ENCODE measurements at regions not wholly inside any gene's neighbourhood (a gene's known extent, or its start where the extent isn't known, plus 50 kb on each side); places are given as distances from the start of the nearest gene placed in this dataset.

DNA sequence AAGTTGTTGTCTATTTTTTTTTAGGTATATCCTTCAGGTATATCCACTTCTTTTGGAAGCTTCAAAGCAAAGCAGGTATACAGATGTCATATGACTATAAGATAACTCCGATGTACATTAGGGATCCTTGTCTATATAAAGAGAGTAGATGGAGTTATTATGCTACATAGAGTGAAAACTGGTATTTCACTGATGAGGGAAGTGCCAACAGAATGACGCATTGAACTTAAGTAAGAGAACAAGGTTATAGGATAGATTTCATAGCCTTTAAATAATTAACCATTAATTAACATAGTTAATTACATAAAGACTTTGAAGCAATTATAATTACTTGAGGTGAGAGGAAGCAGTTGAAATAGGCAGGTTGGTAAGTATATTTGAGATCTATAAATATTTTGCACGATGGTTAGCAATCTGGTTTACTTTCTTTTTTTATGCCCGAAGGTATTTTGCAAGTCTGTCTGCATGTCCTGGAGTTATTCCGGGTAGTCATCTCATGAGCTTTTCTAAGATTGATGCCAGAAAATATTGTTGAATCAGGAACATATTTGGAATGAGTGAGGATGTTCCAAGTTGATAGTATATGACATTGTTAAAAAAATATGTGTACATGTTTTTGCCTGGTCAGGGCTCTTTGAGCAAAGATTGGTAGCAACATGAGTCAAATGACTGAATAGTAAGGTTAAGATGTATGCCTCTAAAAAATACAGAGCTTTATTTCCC, 299.5 kb upstream of the KCNMB2 start:
- ChIA-PET POLR2A (no interaction called here), CTCF (no interaction called here)
- no TSS peak for BruUV-seq (replicated peaks)
- Histone ChIP-seq H3K36me3 (ENCODE audit: control insufficient read depth, insufficient read depth, low read length) (no peaks in the 10 kb centered on the region), H3K27me3 (replicated peaks; ENCODE audit: control insufficient read depth, insufficient read depth, low read length) (no peaks in the 10 kb centered on the region), H3K4me3 (ENCODE audit: low read depth, low read length) (no peak overlapping the region), H3K9me3 (no peaks in the 10 kb centered on the region), H3K4me1 (no peaks in the 10 kb centered on the region)
- no peak for TF ChIP-seq CTCF (IDR thresholded peaks at IDR 0.05; ENCODE audit: insufficient read depth in 1 of 2, low read depth in 1 of 2, low read length in 1 of 2, severe bottlenecking in 1 of 2, unreplicated experiment in 1 of 2)
- Mint-ChIP-seq H3K27ac (ENCODE audit: unreplicated experiment) (no peak overlapping the region), H3K4me3 (ENCODE audit: unreplicated experiment) (no peak overlapping the region), H3K36me3 (ENCODE audit: insufficient read depth, unreplicated experiment) (no peaks in the 10 kb centered on the region), H3K27me3 (ENCODE audit: insufficient read depth, unreplicated experiment) (no peaks in the 10 kb centered on the region), H3K4me1 (ENCODE audit: low read depth, unreplicated experiment) (no peaks in the 10 kb centered on the region), H3K9me3 (ENCODE audit: unreplicated experiment) (no peaks in the 10 kb centered on the region)
- DNase-seq = no peak
- intact Hi-C loops (cut with micrococcal nuclease; ENCODE audit: unreplicated experiment) = no loop called here

- Mint-ChIP-seq H3K27me3 (ENCODE audit: insufficient read depth, unreplicated experiment) (no peaks in the 10 kb centered on the region), H3K4me1 (ENCODE audit: low read depth, unreplicated experiment) (no peaks in the 10 kb centered on the region), H3K9me3 (ENCODE audit: unreplicated experiment) (no peaks in the 10 kb centered on the region), H3K27ac (ENCODE audit: unreplicated experiment) (no peak overlapping the region), H3K4me3 (ENCODE audit: unreplicated experiment) (no peak overlapping the region), H3K36me3 (ENCODE audit: insufficient read depth, unreplicated experiment) (no peaks in the 10 kb centered on the region)
- CTCF ChIA-PET = no interaction called here
- Histone ChIP-seq H3K36me3 (ENCODE audit: control insufficient read depth, insufficient read depth, low read length) (no peaks in the 10 kb centered on the region), H3K4me1 (no peaks in the 10 kb centered on the region), H3K9me3 (no peaks in the 10 kb centered on the region), H3K4me3 (ENCODE audit: low read depth, low read length) (no peak overlapping the region), H3K27me3 (replicated peaks; ENCODE audit: control insufficient read depth, insufficient read depth, low read length) (no peaks in the 10 kb centered on the region)
- no peak for DNase-seq
- no TSS peak for BruUV-seq (replicated peaks)
- TF ChIP-seq CTCF (IDR thresholded peaks at IDR 0.05; ENCODE audit: insufficient read depth in 1 of 2, low read depth in 1 of 2, low read length in 1 of 2, severe bottlenecking in 1 of 2, unreplicated experiment in 1 of 2) = no peak
- POLR2A ChIA-PET = no interaction called here
- intact Hi-C loops (cut with micrococcal nuclease; ENCODE audit: unreplicated experiment) = no loop called here
Measured at GRCh38 chr3:178238179-178238578, 298.1 kb upstream of the KCNMB2 start.

DNA sequence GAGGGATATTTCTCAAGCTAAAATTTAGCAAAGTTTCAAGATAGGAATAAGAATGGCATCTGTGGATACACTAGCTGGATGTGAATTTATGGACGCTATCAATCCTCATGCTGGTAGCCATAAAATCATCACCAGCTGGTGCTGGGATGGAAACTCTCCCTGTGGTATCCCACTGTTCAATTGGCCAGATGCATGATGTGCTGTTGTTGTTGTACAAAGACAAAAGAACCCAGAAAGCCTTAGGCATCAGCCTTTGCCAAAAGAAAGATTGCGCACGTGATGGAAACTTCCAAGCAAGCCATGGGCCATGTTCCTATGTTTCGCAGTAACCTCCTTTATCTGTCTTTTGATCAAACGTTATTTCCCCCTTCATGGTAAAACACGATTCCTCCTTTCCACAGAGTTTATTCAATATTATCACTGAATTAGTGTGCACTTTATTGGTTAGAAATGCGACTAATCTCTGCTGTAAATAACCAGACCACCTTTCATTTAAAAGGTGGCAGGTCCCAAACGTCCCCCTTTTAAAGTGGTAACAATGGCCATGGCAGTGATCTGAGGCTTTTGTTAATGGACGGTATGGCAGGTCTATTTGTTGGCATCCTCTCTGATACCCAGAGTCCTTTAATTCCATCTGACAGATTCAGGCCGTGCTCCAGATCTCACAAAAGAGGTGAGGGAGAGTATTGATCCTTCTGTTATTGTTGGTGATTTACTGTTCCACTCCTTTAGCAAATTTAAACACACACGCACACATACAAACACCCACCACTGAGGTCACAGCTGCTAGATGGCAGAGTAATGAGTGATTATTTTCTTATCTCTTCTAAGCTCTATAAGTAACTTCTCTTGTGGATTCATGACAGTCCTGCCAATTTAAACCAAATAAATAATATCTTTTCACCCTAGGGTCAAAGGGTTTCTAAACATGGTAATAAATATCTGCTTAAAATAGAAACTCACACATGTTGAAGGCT, 291.2 kb upstream of the KCNMB2 start:
- DNase-seq = no peak
- Histone ChIP-seq H3K4me3 (ENCODE audit: low read depth, low read length) (no peak overlapping the region), H3K4me1 (peaks cover 10% of the 10 kb centered on the region; the same call in 1 of the 2 replicates), H3K27me3 (replicated peaks; ENCODE audit: control insufficient read depth, insufficient read depth, low read length) (no peaks in the 10 kb centered on the region), H3K36me3 (ENCODE audit: control insufficient read depth, insufficient read depth, low read length) (no peaks in the 10 kb centered on the region), H3K9me3 (no peaks in the 10 kb centered on the region)
- Mint-ChIP-seq H3K4me3 (ENCODE audit: unreplicated experiment) (no peak overlapping the region), H3K36me3 (ENCODE audit: insufficient read depth, unreplicated experiment) (no peaks in the 10 kb centered on the region), H3K4me1 (ENCODE audit: low read depth, unreplicated experiment) (no peaks in the 10 kb centered on the region), H3K27me3 (ENCODE audit: insufficient read depth, unreplicated experiment) (no peaks in the 10 kb centered on the region), H3K9me3 (ENCODE audit: unreplicated experiment) (peaks cover 9% of the 10 kb centered on the region), H3K27ac (ENCODE audit: unreplicated experiment) (no peak overlapping the region)
- ChIA-PET POLR2A (no interaction called here), CTCF (no interaction called here)
- no peak for TF ChIP-seq CTCF (IDR thresholded peaks at IDR 0.05; ENCODE audit: insufficient read depth in 1 of 2, low read depth in 1 of 2, low read length in 1 of 2, severe bottlenecking in 1 of 2, unreplicated experiment in 1 of 2)
- BruUV-seq (replicated peaks) = no TSS peak
- intact Hi-C loops (cut with micrococcal nuclease; ENCODE audit: unreplicated experiment) = no loop called here

Measured in Caco-2 (cell line).